Fibroblast of skin of scalp (primary cell): ENCODE measurements at regions not wholly inside any gene's neighbourhood (a gene's known extent, or its start where the extent isn't known, plus 50 kb on each side); places are given as distances from the start of the nearest gene placed in this dataset.
"Not testable (repeated sequence)": the region's sequence is repeated elsewhere in the genome, so short reads cannot be mapped to it uniquely, and the experiment has no call there.

Experiments used
- DNase-seq: peaks from one replicate; pipeline ENCODE4 v3.0.0-alpha.2; 2013

GRCh38 chr2:104904889-104905288, 51.0 kb downstream of the POU3F3 start:
- DNase-seq: no peak

GRCh38 chr2:104909317-104909716, 55.4 kb downstream of the POU3F3 start:
- no peak for DNase-seq

DNA sequence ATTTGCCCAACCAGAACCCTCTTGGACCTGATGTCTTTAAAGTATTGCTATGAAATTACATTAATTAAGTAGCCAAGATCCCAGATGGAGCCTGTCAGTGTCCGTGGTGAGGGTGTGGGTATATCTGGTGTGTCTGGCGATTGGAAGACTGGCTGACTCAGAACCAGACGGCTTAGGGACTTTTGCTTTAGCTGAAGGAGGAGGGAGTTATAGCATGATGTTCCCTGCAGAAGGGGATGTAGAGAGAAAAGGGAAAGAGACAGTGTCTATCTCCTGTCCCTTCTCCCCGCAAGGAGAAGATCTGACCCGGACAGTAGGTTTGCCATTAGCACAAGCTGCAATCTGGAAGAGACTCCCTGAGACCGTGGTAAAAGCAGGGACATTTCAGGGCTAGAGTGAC, 60.6 kb downstream of the POU3F3 start:
- no peak for DNase-seq

GRCh38 chr2:104915107-104915793, 61.3 kb downstream of the POU3F3 start:
- no peak for DNase-seq

DNA sequence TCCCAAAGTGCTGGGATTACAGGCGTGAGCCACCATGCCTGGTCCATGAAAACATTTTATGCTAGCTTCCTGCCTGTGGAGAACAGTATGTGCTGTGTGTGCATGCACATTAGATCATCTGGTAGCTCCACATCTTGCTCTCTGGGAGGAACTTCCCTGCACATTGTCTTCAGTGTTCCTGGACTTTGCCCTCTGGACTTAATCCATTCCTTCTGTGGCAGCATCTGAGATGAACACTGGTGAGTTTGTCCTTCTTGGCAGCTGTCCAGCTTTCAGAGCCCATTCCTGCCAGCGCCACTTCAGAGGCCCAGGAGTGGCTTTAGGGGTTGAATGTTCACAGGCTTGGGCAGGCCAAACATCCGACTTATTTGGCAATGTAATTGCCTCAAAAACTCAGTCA, 65.2 kb downstream of the POU3F3 start:
- DNase-seq: peak; percentile 2

DNA sequence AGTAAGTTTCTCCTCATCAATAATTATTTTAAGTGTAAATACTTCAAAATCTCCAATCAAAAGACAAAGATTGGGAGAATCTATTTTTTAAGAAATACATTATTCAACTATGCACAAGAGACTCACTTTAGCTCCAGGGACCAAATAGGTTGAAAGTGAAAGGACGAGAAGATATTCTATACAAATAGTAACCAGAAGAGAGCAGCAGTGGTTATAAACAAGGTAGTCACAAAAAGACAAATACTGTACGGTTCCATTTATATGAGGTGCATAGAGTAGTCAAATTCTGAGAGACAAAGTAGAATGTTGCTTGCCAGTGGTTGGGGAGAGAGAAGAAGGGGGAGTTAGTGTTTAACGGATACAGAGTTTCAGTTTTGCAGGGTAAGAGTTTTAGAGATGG, 69.8 kb downstream of the POU3F3 start:
- no peak for DNase-seq

DNA sequence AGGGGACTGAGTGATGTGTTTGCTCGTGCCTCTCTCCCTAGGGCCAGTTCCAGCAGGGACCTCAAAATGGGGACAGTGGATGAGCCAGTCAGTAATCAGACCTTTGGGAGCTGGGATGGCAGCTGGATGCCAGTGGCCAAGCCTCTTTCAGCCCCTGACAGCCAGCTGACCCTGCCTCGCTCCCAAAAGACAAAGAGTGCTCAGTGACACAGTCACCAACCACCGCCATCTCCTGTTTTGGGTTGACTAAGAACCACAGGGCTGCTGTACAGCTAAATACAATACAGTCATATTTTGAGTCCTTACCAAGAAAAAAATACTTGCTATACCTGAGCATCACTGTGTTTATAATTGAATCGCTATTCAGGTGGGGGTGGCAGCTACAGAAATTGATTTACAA, 75.7 kb downstream of the POU3F3 start:
- no peak for DNase-seq

DNA sequence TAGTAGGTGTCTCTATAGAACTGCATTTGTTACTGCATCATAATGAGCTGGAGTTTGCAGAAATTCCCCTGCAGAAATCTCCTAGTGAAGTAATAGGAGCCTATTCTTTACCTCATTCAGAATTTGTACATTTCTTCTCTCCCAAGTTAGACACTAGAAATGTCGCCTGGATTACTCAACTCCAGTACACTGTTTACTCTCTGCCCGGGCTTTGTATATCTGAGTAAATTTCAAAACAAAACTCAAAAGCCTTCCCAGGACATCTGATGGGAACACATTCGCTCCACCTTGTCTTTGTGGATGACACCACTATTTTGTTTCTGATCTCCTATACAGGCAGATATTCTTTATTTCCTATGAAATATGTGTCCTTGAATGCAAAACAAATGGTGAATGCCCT, 76.8 kb downstream of the POU3F3 start:
- no peak for DNase-seq

DNA sequence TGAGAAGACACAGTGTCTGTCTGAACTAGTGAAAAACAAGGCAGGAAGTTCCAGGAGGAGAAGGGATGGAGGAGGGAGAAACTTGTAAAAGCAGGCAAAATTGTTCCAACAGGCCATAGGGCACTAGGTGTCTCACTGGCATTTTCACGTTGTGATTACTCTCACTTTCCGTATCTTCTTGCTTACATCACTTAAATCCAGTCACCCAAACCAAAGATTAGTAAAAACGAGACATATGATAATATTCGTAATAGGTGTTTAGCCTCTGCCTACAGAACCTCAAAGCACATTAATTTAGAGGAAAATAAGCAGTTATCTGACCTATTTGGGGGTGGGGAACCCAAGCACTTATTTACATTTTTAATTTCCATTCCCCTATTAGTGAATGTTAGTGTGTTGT, 78.3 kb downstream of the POU3F3 start:
- DNase-seq: no peak

GRCh38 chr2:104933151-104933917, 79.4 kb downstream of the POU3F3 start:
- DNase-seq: no peak

GRCh38 chr2:104936527-104936926, 82.6 kb downstream of the POU3F3 start:
- DNase-seq: no peak

DNA sequence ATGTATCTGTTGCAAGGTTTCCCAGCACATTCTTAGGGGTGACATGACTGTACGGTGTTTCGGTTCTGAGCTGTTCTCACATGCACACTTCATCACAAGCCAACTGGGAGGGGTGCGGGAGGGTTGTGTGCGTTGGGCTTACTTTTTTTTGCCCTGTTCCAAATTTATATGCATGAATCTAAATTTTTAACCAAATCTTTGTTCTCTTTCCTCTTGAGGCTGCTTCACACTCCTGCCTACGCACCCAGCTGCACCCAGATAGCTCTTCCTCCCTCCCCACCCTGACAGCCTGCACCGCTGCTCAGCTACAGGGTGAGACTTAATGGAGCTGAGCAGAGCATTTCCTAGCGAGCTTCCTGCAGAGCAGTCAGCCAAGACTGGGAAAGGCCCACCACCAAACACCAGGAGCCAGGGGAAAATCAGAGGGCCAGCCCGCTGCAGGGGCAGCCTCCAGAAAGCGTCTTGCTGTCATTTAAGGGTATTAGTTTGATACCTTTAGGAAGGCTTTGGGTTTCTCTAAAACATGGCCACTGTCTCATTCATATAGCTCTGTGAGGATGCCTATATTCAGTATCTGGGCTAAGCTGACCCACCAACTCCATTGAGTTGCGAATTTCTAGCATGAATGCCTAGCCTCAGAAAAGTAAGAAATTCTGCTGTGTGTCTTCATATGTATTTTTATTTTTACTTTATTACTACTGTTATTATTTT, 84.5 kb downstream of the POU3F3 start:
- no peak for DNase-seq

GRCh38 chr2:104939570-104940217, 85.8 kb downstream of the POU3F3 start:
- DNase-seq: no peak

- peak; percentile 5 for DNase-seq
Measured at GRCh38 chr2:104944495-104944894, 90.6 kb downstream of the POU3F3 start.

DNA sequence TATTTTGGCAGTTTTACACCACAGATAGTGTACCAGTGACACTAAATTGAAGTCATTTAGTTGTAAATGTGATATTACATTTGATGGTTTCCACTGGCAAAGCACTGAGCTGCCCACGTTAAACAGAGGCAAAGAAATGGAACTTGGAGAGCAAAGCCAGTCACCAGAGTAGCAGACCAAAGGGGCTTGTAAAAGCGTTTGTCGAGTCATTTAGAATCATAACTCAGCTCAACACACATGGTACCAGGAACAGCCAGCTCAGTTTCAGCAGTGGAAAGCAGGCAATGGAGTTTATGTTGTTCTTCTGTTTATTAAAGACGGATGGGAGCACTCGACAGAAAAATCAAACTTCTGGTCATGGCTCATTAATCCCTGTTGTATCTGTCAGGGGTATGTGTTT, 91.2 kb downstream of the POU3F3 start:
- DNase-seq: no peak

DNA sequence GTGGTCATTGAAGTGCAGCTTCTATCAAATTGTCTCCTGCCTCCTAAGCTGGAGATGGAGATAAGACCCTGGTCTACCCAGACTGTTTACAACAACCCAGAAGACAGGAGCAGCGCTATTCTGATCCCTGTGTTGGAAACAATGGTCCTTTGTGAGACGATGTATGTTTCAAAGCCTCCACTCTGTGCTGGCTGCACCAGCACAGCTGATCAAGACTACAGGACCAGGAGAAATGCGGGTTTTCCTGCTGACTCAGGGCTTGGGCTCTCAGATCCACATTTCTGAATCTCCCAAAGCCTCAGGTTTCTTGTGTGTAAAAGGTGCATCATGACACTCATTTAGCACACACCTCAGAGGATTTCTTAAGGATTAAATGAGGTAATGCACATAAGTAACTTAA, 92.0 kb downstream of the POU3F3 start:
- DNase-seq: no peak

GRCh38 chr2:104947456-104947855, 90.4 kb upstream of the MRPS9 start:
- not testable (repeated sequence) for DNase-seq

- no peak for DNase-seq
Measured at GRCh38 chr2:104952976-104953375, 84.9 kb upstream of the MRPS9 start.

GRCh38 chr2:104965900-104966299, 72.0 kb upstream of the MRPS9 start:
- DNase-seq: no peak

- no peak for DNase-seq
Measured at GRCh38 chr2:104969564-104969963, 68.3 kb upstream of the MRPS9 start.

GRCh38 chr2:104975371-104975770, 62.5 kb upstream of the MRPS9 start:
- no peak for DNase-seq

GRCh38 chr2:104975851-104976250, 62.0 kb upstream of the MRPS9 start:
- no peak for DNase-seq

DNA sequence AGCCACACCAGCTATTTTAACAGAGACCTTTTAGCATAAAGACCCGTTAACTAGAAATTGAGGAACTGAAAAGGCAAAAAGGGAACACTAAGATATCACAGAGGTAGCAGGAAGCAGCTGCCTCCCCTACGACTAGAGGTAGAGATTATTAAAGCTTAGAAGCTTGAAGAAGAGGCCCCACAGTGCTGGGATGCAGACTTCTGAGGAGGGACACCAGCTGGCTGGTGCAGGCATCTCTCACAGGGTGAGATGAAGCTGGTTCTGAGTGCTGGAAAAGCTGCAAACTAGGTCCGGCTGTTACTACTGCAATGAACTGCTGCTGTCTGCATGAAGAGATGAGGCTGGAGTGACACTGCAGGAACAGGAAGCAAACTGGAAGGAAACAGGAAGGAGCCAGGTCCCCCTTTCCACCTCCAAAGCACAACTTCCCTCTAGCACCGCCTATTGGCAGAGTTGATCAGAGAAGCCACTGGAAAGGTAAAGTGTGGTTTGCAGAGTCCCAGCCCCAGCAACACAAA, 61.2 kb upstream of the MRPS9 start:
- no peak for DNase-seq
